Thyroid gland (tissue), 4 donors: ENCODE measurements at regions not wholly inside any gene's neighbourhood (a gene's known extent, or its start where the extent isn't known, plus 50 kb on each side); places are given as distances from the start of the nearest gene placed in this dataset.
"Not testable (repeated sequence)": the region's sequence is repeated elsewhere in the genome, so short reads cannot be mapped to it uniquely, and the experiment has no call there.

Source experiments
- CTCF ChIP-seq, 6 experiments: fragments of 200-600 bp in 3 of 6; fragments of 450-650 bp in 3 of 6; sonication (generic) in 3 of 6; IDR thresholded peaks; one replicate each; pipeline ENCODE4 v1.5.1; 2016 to 2019; ENCODE audit warnings: antibody characterized with exemption in 6 of 6, mild to moderate bottlenecking in 2 of 6, inconsistent platforms in 1 of 6, moderate library complexity in 1 of 6
- POLR2A ChIP-seq, 2 donors: fragments of 450-650 bp; IDR thresholded peaks; one replicate each; pipeline ENCODE4 v1.6.1; 2017; ENCODE audit warnings: antibody characterized with exemption in 2 of 2, mild to moderate bottlenecking in 2 of 2, moderate library complexity in 1 of 2

- TF ChIP-seq CTCF, POLR2A (IDR thresholded peaks at IDR 0.05): not testable (repeated sequence)
Observed at GRCh38 chr7:119914119-119914518, 358.9 kb upstream of the KCND2 start.
